ENCODE measurements at regions not wholly inside any gene's neighbourhood (a gene's known extent, or its start where the extent isn't known, plus 50 kb on each side); places are given as distances from the start of the nearest gene placed in this dataset.

DNA sequence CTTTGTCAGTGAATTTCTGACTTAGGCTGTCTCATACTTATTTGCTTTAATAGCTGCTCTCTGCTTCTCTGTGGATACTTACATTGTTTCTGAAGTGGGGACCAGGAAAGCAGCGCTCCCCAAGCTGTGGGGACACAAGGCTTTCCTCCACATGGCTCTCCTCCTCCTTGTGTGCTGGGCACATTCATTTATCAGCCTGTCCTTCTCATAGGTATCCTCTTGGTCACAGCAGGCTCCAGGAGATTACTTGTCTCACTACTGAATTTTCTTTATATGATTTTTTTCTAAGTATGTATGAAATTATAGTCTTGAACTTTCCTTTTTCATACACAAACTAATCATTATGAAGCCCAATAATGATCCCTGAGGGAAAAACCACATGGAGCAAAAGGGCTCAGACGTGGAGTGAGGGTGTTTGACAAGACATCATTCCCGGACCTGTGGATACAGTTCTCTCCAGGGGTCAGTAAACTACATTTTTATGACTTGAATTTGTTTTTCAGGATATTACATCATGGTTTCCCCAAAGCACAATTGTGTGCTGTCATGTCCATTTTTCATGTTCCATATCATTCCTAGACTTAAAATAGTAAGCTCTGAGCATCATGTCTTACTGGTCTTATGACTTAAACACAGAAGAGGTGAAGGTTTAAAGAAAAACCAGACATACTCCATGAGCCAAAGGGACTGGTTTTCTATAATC lies 234.5 kb downstream of the PCSK1 start:
- TF ChIP-seq CTCF (IDR thresholded peaks at IDR 0.05): no peak
- no peak for TF ChIP-seq POLR2A (IDR thresholded peaks at IDR 0.05)

Measured in lower leg skin (tissue), 3 donors.